H1 (cell line): ENCODE measurements at regions not wholly inside any gene's neighbourhood (a gene's known extent, or its start where the extent isn't known, plus 50 kb on each side); places are given as distances from the start of the nearest gene placed in this dataset.

Experiments
- CTCF ChIA-PET: fragments of 300-600 bp; sonication (Branson Sonifier 250); formaldehyde crosslinking; loops from one replicate; lab custom pipeline; 2021; ENCODE audit not compliant: partially characterized antibody; lab: Charles Lee
- POLR2A ChIA-PET: fragments of 300-600 bp; sonication (Branson Sonifier 250); formaldehyde crosslinking; loops from one replicate; lab custom pipeline; 2021; ENCODE audit warnings: inconsistent platforms; ENCODE audit not compliant: partially characterized antibody; lab: Charles Lee
- DNase-seq, 2 experiments: peaks; one replicate each; pipeline versions ENCODE4 v3.0.0 to v3.0.0-alpha.2; 2010 to 2022; ENCODE audit warnings: low spot score in 2 of 2, low read depth in 1 of 2, mixed read lengths in 1 of 2
- FAIRE-seq: peaks from 2 replicates; lab custom pipeline; 2011; peaks lifted over from hg19 to GRCh38; lab: Jason Lieb, UNC
- H2AFZ ChIP-seq: 2 replicates; pipeline ENCODE4 v1.8.1; 2012; ENCODE audit warnings: low read length, inconsistent platforms
- H2AK5ac ChIP-seq: 2 replicates; pipeline ENCODE4 v1.6.1; 2013; ENCODE audit warnings: low read depth, low read length
- H2BK120ac ChIP-seq: replicated peaks from 2 replicates; pipeline ENCODE3; 2013; ENCODE audit warnings: low read depth, low read length, inconsistent platforms
- H2BK12ac ChIP-seq: 2 replicates; pipeline ENCODE4 v1.6.1; 2013; ENCODE audit warnings: low read depth, low read length
- H2BK15ac ChIP-seq: 2 replicates; pipeline ENCODE4 v1.6.1; 2013; ENCODE audit warnings: low read length
- H2BK20ac ChIP-seq: 2 replicates; pipeline ENCODE4 v1.6.1; 2013; ENCODE audit warnings: low read length
- H2BK5ac ChIP-seq: 2 replicates; pipeline ENCODE4 v1.6.1; 2013; ENCODE audit warnings: low read depth, low read length
- H3K14ac ChIP-seq: 2 replicates; pipeline ENCODE4 v1.6.1; 2013; ENCODE audit warnings: inconsistent platforms; ENCODE audit not compliant: insufficient read length
- H3K18ac ChIP-seq: 2 replicates; pipeline ENCODE4 v1.6.1; 2013; ENCODE audit warnings: low read length; ENCODE audit errors: extremely low read depth
- H3K23ac ChIP-seq: 2 replicates; pipeline ENCODE4 v1.6.1; 2013; ENCODE audit warnings: inconsistent platforms; ENCODE audit not compliant: insufficient read length
- H3K23me2 ChIP-seq: 2 replicates; pipeline ENCODE4 v1.6.1; 2013; ENCODE audit warnings: low read depth, low read length
- H3K27ac ChIP-seq: 2 replicates; pipeline ENCODE4 v1.6.1; 2011; ENCODE audit warnings: low read depth, low read length, inconsistent platforms
- H3K27me3 ChIP-seq, 4 experiments: replicated peaks in 1 of 4; 1 replicate in 1 of 4; 2 replicates in 3 of 4; pipeline versions ENCODE4 v1.6.1 to v1.8.1; 2011 to 2013; ENCODE audit warnings: low read length in 3 of 4, mild to moderate bottlenecking in 3 of 4, inconsistent platforms in 2 of 4, mixed read lengths in 2 of 4, moderate library complexity in 1 of 4; ENCODE audit not compliant: control insufficient read depth in 3 of 4, insufficient read depth in 3 of 4; ENCODE audit errors: extremely low read depth in 1 of 4
- H3K36me3 ChIP-seq, 4 experiments: 2 replicates each; pipeline versions ENCODE4 v1.6.1 to v1.8.1; 2011 to 2013; ENCODE audit warnings: mild to moderate bottlenecking in 4 of 4, low read length in 3 of 4, moderate library complexity in 2 of 4, control low read depth in 1 of 4, inconsistent platforms in 1 of 4; ENCODE audit not compliant: insufficient read depth in 4 of 4, control insufficient read depth in 2 of 4
- H3K4ac ChIP-seq: replicated peaks from 2 replicates; pipeline ENCODE3; 2013; ENCODE audit warnings: low read length, low read depth, mixed read lengths, inconsistent platforms; ENCODE audit not compliant: insufficient read length
- H3K4me1 ChIP-seq, 4 experiments: replicated peaks in 1 of 4; 1 replicate in 1 of 4; 2 replicates in 3 of 4; pipeline versions ENCODE4 v1.6.1 to v1.8.1; 2011 to 2013; ENCODE audit warnings: low read length in 3 of 4, inconsistent platforms in 2 of 4, mixed read lengths in 1 of 4; ENCODE audit not compliant: insufficient read depth in 4 of 4, control insufficient read depth in 3 of 4
- H3K4me2 ChIP-seq, 2 experiments: 2 replicates each; pipeline versions ENCODE4 v1.6.1 to v1.8.1; 2011 to 2013; ENCODE audit warnings: low read depth in 2 of 2, low read length in 2 of 2, control low read depth in 1 of 2, inconsistent platforms in 1 of 2, mild to moderate bottlenecking in 1 of 2; ENCODE audit not compliant: insufficient read depth in 1 of 2
- H3K4me3 ChIP-seq, 4 experiments: fragments of 200-600, 300-600 bp in 1 of 4; sonication (generic), shearing (Covaris generic), sonication (Bioruptor Twin) in 1 of 4; 2 replicates each; pipeline versions ENCODE4 v1.5.1 to v1.8.1; 2011 to 2016; ENCODE audit warnings: low read length in 4 of 4, low read depth in 3 of 4, control low read depth in 2 of 4, inconsistent platforms in 2 of 4, mild to moderate bottlenecking in 2 of 4, mixed read lengths in 1 of 4, moderate library complexity in 1 of 4; ENCODE audit not compliant: insufficient read depth in 2 of 4; ENCODE audit errors: extremely low read depth in 1 of 4
- H3K56ac ChIP-seq: replicated peaks from 2 replicates; pipeline ENCODE3; 2013; ENCODE audit warnings: low read depth, mild to moderate bottlenecking, mixed read lengths, low read length, inconsistent platforms; ENCODE audit not compliant: insufficient read length
- H3K79me1 ChIP-seq: 2 replicates; pipeline ENCODE4 v1.6.1; 2013; ENCODE audit warnings: low read depth, low read length, control low read depth
- H3K79me2 ChIP-seq, 2 experiments: 2 replicates each; pipeline versions ENCODE4 v1.6.1 to v1.8.1; 2012 to 2013; ENCODE audit warnings: low read length in 2 of 2, mild to moderate bottlenecking in 2 of 2, inconsistent platforms in 1 of 2; ENCODE audit not compliant: insufficient read depth in 2 of 2, control insufficient read depth in 1 of 2
- H3K9ac ChIP-seq, 4 experiments: replicated peaks in 1 of 4; 1 replicate in 1 of 4; 2 replicates in 3 of 4; pipeline versions ENCODE4 v1.6.1 to v1.8.1; 2011 to 2013; ENCODE audit warnings: low read depth in 3 of 4, low read length in 3 of 4, control low read depth in 2 of 4, mild to moderate bottlenecking in 2 of 4, moderate library complexity in 2 of 4, inconsistent platforms in 1 of 4; ENCODE audit errors: extremely low read depth in 1 of 4
- H3K9me3 ChIP-seq, 2 experiments: 2 replicates each; pipeline versions ENCODE4 v1.6.1 to v1.8.1; 2012 to 2013; ENCODE audit warnings: mild to moderate bottlenecking in 2 of 2, moderate library complexity in 2 of 2, control low read depth in 1 of 2, inconsistent platforms in 1 of 2, low read depth in 1 of 2, low read length in 1 of 2, mixed read lengths in 1 of 2; ENCODE audit not compliant: insufficient read depth in 2 of 2
- H4K20me1 ChIP-seq, 2 experiments: replicated peaks in 1 of 2; 2 replicates each; pipeline versions ENCODE3 to v1.8.1; 2011 to 2013; ENCODE audit warnings: inconsistent platforms in 2 of 2, low read length in 2 of 2, mild to moderate bottlenecking in 1 of 2; ENCODE audit not compliant: insufficient read depth in 2 of 2, control insufficient read depth in 1 of 2
- H4K5ac ChIP-seq: 2 replicates; pipeline ENCODE4 v1.6.1; 2013; ENCODE audit warnings: low read length, low read depth, mixed read lengths, inconsistent platforms; ENCODE audit not compliant: insufficient read length
- H4K8ac ChIP-seq: 2 replicates; pipeline ENCODE4 v1.8.0; 2013; ENCODE audit warnings: mild to moderate bottlenecking, moderate library complexity, low read length, inconsistent platforms; ENCODE audit not compliant: insufficient read depth; ENCODE audit errors: extremely low read depth
- H4K91ac ChIP-seq: replicated peaks from 2 replicates; pipeline ENCODE3; 2013; ENCODE audit warnings: low read length, mixed read lengths, inconsistent platforms; ENCODE audit not compliant: insufficient read length
- ATF2 ChIP-seq: IDR thresholded peaks from 2 replicates; pipeline ENCODE4 v1.6.1; 2012; ENCODE audit warnings: low read length, inconsistent platforms
- BACH1 ChIP-seq: IDR thresholded peaks from 2 replicates; pipeline ENCODE4 v1.6.1; 2012; ENCODE audit warnings: low read length, improper control_type of control experiment
- BCL11A ChIP-seq, 2 experiments: IDR thresholded peaks; one replicate each; pipeline ENCODE4 v1.6.1; 2011; ENCODE audit warnings: low read depth in 2 of 2, low read length in 2 of 2, mild to moderate bottlenecking in 2 of 2
- CHD1 ChIP-seq: IDR thresholded peaks from 2 replicates; pipeline ENCODE4 v1.6.1; 2012; ENCODE audit warnings: low read depth, low read length, improper control_type of control experiment
- CREB1 ChIP-seq: IDR thresholded peaks from 2 replicates; pipeline ENCODE4 v1.6.1; 2012; ENCODE audit warnings: inconsistent platforms
- EGR1 ChIP-seq: IDR thresholded peaks from 2 replicates; pipeline ENCODE4 v1.6.1; 2011; ENCODE audit warnings: low read depth, low read length, borderline replicate concordance
- FOSL1 ChIP-seq: IDR thresholded peaks from 2 replicates; pipeline ENCODE4 v1.6.1; 2011; ENCODE audit warnings: mild to moderate bottlenecking, low read depth, low read length, moderate library complexity; ENCODE audit not compliant: insufficient read depth
- GTF2F1 ChIP-seq: IDR thresholded peaks from 2 replicates; pipeline ENCODE4 v1.6.1; 2012; ENCODE audit warnings: low read depth, low read length, improper control_type of control experiment, borderline replicate concordance
- HDAC6 ChIP-seq: IDR thresholded peaks from one replicate; pipeline ENCODE4 v1.7.1; 2012; ENCODE audit warnings: low read depth, mild to moderate bottlenecking, inconsistent platforms, low read length, moderate library complexity
- KDM5A ChIP-seq: fragments of 200-600 bp; IDR thresholded peaks from 2 replicates; pipeline ENCODE4 v1.7.1; 2012; ENCODE audit warnings: mild to moderate bottlenecking, low read length, inconsistent platforms, mixed read lengths
- POLR2AphosphoS5 ChIP-seq: IDR thresholded peaks from 2 replicates; pipeline ENCODE4 v1.6.1; 2011; ENCODE audit warnings: low read depth, low read length
- RFX5 ChIP-seq: IDR thresholded peaks from 2 replicates; pipeline ENCODE4 v1.6.1; 2011; ENCODE audit warnings: low read depth, low read length, improper control_type of control experiment, borderline replicate concordance
- TAF1 ChIP-seq: IDR thresholded peaks from 2 replicates; pipeline ENCODE4 v1.6.1; 2011; ENCODE audit warnings: mild to moderate bottlenecking, low read depth, low read length
- TCF12 ChIP-seq: IDR thresholded peaks from 2 replicates; pipeline ENCODE4 v1.6.1; 2011; ENCODE audit warnings: low read depth, mild to moderate bottlenecking, low read length
- WGBS, 2 experiments: shearing (Covaris generic) in 1 of 2; methylation state at CpG; one replicate each; pipeline versions ENCODE4 v1.1.6 to v1.1.7; 2013 to 2015; ENCODE audit warnings: low lambda C conversion rate in 2 of 2, mixed read lengths in 2 of 2, inconsistent platforms in 1 of 2, low coverage in 1 of 2, missing lambda C conversion rate in 1 of 2; ENCODE audit not compliant: insufficient replicate concordance in 2 of 2, insufficient coverage in 1 of 2, insufficient read length in 1 of 2; ENCODE audit errors: extremely low coverage in 1 of 2, missing lambda C conversion rate in 1 of 2; 5-methylcytosine and 5-hydroxymethylcytosine counted together

GRCh38 chr16:63967966-63968365 lies 1153.9 kb downstream of the CDH11 start:
- no peak overlapping the region for H2BK120ac ChIP-seq
- H3K27ac ChIP-seq = no peak overlapping the region
- no peak overlapping the region for H3K14ac ChIP-seq
- POLR2A ChIA-PET = no interaction called here
- no peaks in the 10 kb centered on the region for H3K9me3 ChIP-seq
- no peak overlapping the region for H3K23ac ChIP-seq
- no peak overlapping the region for H3K56ac ChIP-seq
- CTCF ChIA-PET = no interaction called here
- FAIRE-seq = no peak
- H2BK5ac ChIP-seq = no peak overlapping the region
- H2AFZ ChIP-seq = no peak overlapping the region
- H3K79me2 ChIP-seq = no peaks in the 10 kb centered on the region
- no peak for DNase-seq
- no peaks in the 10 kb centered on the region for H3K23me2 ChIP-seq
- no peak overlapping the region for H3K4me3 ChIP-seq
- no peak overlapping the region for H2BK12ac ChIP-seq
- H3K27me3 ChIP-seq = no peaks in the 10 kb centered on the region
- H3K4ac ChIP-seq = no peak overlapping the region
- no peak overlapping the region for H3K9ac ChIP-seq
- no peak overlapping the region for H4K91ac ChIP-seq
- TF ChIP-seq FOSL1 (no peak), GTF2F1 (no peak), BACH1 (no peak), ATF2 (no peak), HDAC6 (no peak), EGR1 (no peak), BCL11A (IDR thresholded peaks at IDR 0.05; ENCODE audit: low read depth in 2 of 2, low read length in 2 of 2) (no peak), KDM5A (no peak), CHD1 (no peak), POLR2AphosphoS5 (no peak), RFX5 (no peak), CREB1 (no peak), TCF12 (no peak), TAF1 (no peak)
- no peaks in the 10 kb centered on the region for H3K79me1 ChIP-seq
- no peak overlapping the region for H2AK5ac ChIP-seq
- no peak overlapping the region for H4K8ac ChIP-seq
- no peak overlapping the region for H3K18ac ChIP-seq
- no peaks in the 10 kb centered on the region for H3K36me3 ChIP-seq
- H3K4me1 ChIP-seq = no peaks in the 10 kb centered on the region
- no peak overlapping the region for H4K5ac ChIP-seq
- WGBS, 2 experiments = 93% methylated on average over 1 of the region's 1 CpG; no CpG with 5 or more reads in 1 of the 2 experiments
- H2BK15ac ChIP-seq = no peak overlapping the region
- H4K20me1 ChIP-seq = no peaks in the 10 kb centered on the region
- H2BK20ac ChIP-seq = no peak overlapping the region
- no peak overlapping the region for H3K4me2 ChIP-seq
